Right lobe of liver (tissue), 4 donors: ENCODE measurements at regions not wholly inside any gene's neighbourhood (a gene's known extent, or its start where the extent isn't known, plus 50 kb on each side); places are given as distances from the start of the nearest gene placed in this dataset.

Experiments
- CTCF ChIP-seq, 4 donors: fragments of 200-600 bp in 3 of 4; fragments of 450-650 bp in 1 of 4; IDR thresholded peaks; one replicate each; pipeline versions ENCODE4 v1.5.1 to v1.8.0; 2016 to 2022; ENCODE audit warnings: antibody characterized with exemption in 4 of 4, mild to moderate bottlenecking in 2 of 4
- POLR2A ChIP-seq: fragments of 450-650 bp; IDR thresholded peaks from one replicate; pipeline ENCODE4 v1.6.1; 2017; ENCODE audit warnings: antibody characterized with exemption, mild to moderate bottlenecking
- donor health status: DM: no; HTN: no; CAD: no.
- donor health status: DM: no; HTN: no; CAD: no.
- donor health status: DM: no; HTN: yes; CAD: no.

- no peak for TF ChIP-seq CTCF (IDR thresholded peaks at IDR 0.05)
- no peak for TF ChIP-seq POLR2A
Observed at GRCh38 chr12:75852143-75852542, 179.4 kb downstream of the PHLDA1 start.
